ENCODE measurements at regions not wholly inside any gene's neighbourhood (a gene's known extent, or its start where the extent isn't known, plus 50 kb on each side); places are given as distances from the start of the nearest gene placed in this dataset.
A peak's percentile ranks its signal among the peaks of the same experiment; 100 is the strongest.

GRCh38 chr15:66625531-66625930 is 59.7 kb upstream of the LCTL start:
- TF ChIP-seq YY1 (IDR thresholded peaks at IDR 0.05; ENCODE audit: low read depth) (no peak), REST (IDR thresholded peaks at IDR 0.05; ENCODE audit: low read depth) (no peak), EGR1 (IDR thresholded peaks at IDR 0.05) (no peak), MAX (IDR thresholded peaks at IDR 0.05) (no peak), FOXM1 (IDR thresholded peaks at IDR 0.05; ENCODE audit: borderline replicate concordance, low read depth) (no peak), TAF1 (IDR thresholded peaks at IDR 0.05; ENCODE audit: low read depth) (no peak), TCF12 (IDR thresholded peaks at IDR 0.05; ENCODE audit: low read depth) (no peak), ZBTB7A (IDR thresholded peaks at IDR 0.05; ENCODE audit: low read depth) (no peak), NFIC (IDR thresholded peaks at IDR 0.05) (no peak), CEBPB (IDR thresholded peaks at IDR 0.05) (no peak), RAD21 (IDR thresholded peaks at IDR 0.05; ENCODE audit: low read depth) (no peak), CREB1 (IDR thresholded peaks at IDR 0.05; ENCODE audit: low read depth) (no peak), USF1 (IDR thresholded peaks at IDR 0.05) (no peak), TEAD4 (IDR thresholded peaks at IDR 0.05) (no peak), EP300 (IDR thresholded peaks at IDR 0.05; ENCODE audit: borderline replicate concordance) (no peak)

- no peak for TF ChIP-seq MAX (IDR thresholded peaks at IDR 0.05)
- TF ChIP-seq RAD21 (IDR thresholded peaks at IDR 0.05; ENCODE audit: low read depth): no peak
- TF ChIP-seq ZBTB7A (IDR thresholded peaks at IDR 0.05; ENCODE audit: low read depth): no peak
- no peak for TF ChIP-seq CEBPB (IDR thresholded peaks at IDR 0.05)
- TF ChIP-seq TCF12 (IDR thresholded peaks at IDR 0.05; ENCODE audit: low read depth): no peak
- no peak for TF ChIP-seq EP300 (IDR thresholded peaks at IDR 0.05; ENCODE audit: borderline replicate concordance)
- no peak for TF ChIP-seq EGR1 (IDR thresholded peaks at IDR 0.05)
- no peak for TF ChIP-seq TEAD4 (IDR thresholded peaks at IDR 0.05)
Observed at GRCh38 chr15:66625974-66626373, 60.2 kb upstream of the LCTL start.

- TF ChIP-seq EGR1 (IDR thresholded peaks at IDR 0.05): no peak
- TF ChIP-seq REST (IDR thresholded peaks at IDR 0.05; ENCODE audit: low read depth): peak; percentile 41; the same call in 1 of the 2 replicates
Observed at GRCh38 chr15:66628976-66629723, 63.4 kb upstream of the LCTL start.

GRCh38 chr15:66629817-66630576 is 64.2 kb upstream of the LCTL start:
- TF ChIP-seq REST (IDR thresholded peaks at IDR 0.05; ENCODE audit: low read depth) (no peak), CEBPB (IDR thresholded peaks at IDR 0.05) (no peak), FOXM1 (IDR thresholded peaks at IDR 0.05; ENCODE audit: borderline replicate concordance, low read depth) (no peak), ZBTB7A (IDR thresholded peaks at IDR 0.05; ENCODE audit: low read depth) (no peak), CREB1 (IDR thresholded peaks at IDR 0.05; ENCODE audit: low read depth) (no peak), MAX (IDR thresholded peaks at IDR 0.05) (no peak), EGR1 (IDR thresholded peaks at IDR 0.05) (no peak)

Measured in Ishikawa (cell line).